H9 (cell line): ENCODE measurements at regions not wholly inside any gene's neighbourhood (a gene's known extent, or its start where the extent isn't known, plus 50 kb on each side); places are given as distances from the start of the nearest gene placed in this dataset.

ENCODE experiments used
- DNase-seq: peaks from one replicate; pipeline ENCODE4 v3.0.0-alpha.2; 2017
- H2AFZ ChIP-seq: one replicate; pipeline ENCODE4 v1.6.1; 2013; ENCODE audit warnings: mild to moderate bottlenecking, low read length, control low read depth, moderate library complexity
- H2AK5ac ChIP-seq: 2 replicates; pipeline ENCODE4 v1.6.1; 2013; ENCODE audit warnings: low read length, control low read depth, mixed read lengths; ENCODE audit not compliant: insufficient read length
- H2BK120ac ChIP-seq: one replicate; pipeline ENCODE4 v1.6.1; 2013; ENCODE audit warnings: low read depth, mild to moderate bottlenecking, low read length, control low read depth, inconsistent platforms; ENCODE audit not compliant: poor library complexity, severe bottlenecking
- H2BK12ac ChIP-seq: 2 replicates; pipeline ENCODE4 v1.6.1; 2013; ENCODE audit warnings: low read length, control low read depth, mixed read lengths, low read depth; ENCODE audit not compliant: insufficient read length
- H2BK15ac ChIP-seq: 2 replicates; pipeline ENCODE4 v1.6.1; 2013; ENCODE audit warnings: low read depth, low read length, control low read depth
- H2BK20ac ChIP-seq: one replicate; pipeline ENCODE4 v1.6.1; 2013; ENCODE audit warnings: low read depth, mild to moderate bottlenecking, low read length, control low read depth, inconsistent platforms; ENCODE audit not compliant: poor library complexity, severe bottlenecking
- H2BK5ac ChIP-seq: 2 replicates; pipeline ENCODE4 v1.6.1; 2013; ENCODE audit warnings: low read length, control low read depth, mixed read lengths; ENCODE audit not compliant: insufficient read length
- H3K14ac ChIP-seq: 2 replicates; pipeline ENCODE4 v1.6.1; 2013; ENCODE audit warnings: low read length, control low read depth; ENCODE audit not compliant: insufficient read depth
- H3K18ac ChIP-seq: 2 replicates; pipeline ENCODE4 v1.6.1; 2013; ENCODE audit warnings: low read depth, mild to moderate bottlenecking, mixed read lengths, low read length, control low read depth; ENCODE audit not compliant: insufficient read length
- H3K23ac ChIP-seq: 2 replicates; pipeline ENCODE4 v1.6.1; 2013; ENCODE audit warnings: low read length, control low read depth, mixed read lengths, low read depth; ENCODE audit not compliant: insufficient read length
- H3K23me2 ChIP-seq: 2 replicates; pipeline ENCODE4 v1.6.1; 2013; ENCODE audit warnings: low read depth, mild to moderate bottlenecking, mixed read lengths, low read length, control low read depth; ENCODE audit not compliant: insufficient read length, poor library complexity, severe bottlenecking
- H3K27ac ChIP-seq: 2 replicates; pipeline ENCODE4 v1.5.1; 2013; ENCODE audit warnings: low read length, control low read depth, mixed read lengths, low read depth; ENCODE audit not compliant: insufficient read length
- H3K27me3 ChIP-seq: 2 replicates; pipeline ENCODE4 v1.6.1; 2013; ENCODE audit warnings: low read length, control low read depth, inconsistent platforms; ENCODE audit not compliant: insufficient read depth
- H3K4ac ChIP-seq: 2 replicates; pipeline ENCODE4 v1.6.1; 2013; ENCODE audit warnings: low read depth, mild to moderate bottlenecking, control low read depth, inconsistent platforms, low read length, moderate library complexity
- H3K4me1 ChIP-seq: 2 replicates; pipeline ENCODE4 v1.6.1; 2013; ENCODE audit warnings: low read length, control low read depth, inconsistent platforms; ENCODE audit not compliant: insufficient read depth
- H3K4me2 ChIP-seq: 2 replicates; pipeline ENCODE4 v1.6.1; 2013; ENCODE audit warnings: low read length, control low read depth, mixed read lengths; ENCODE audit not compliant: insufficient read length, insufficient read depth
- H3K56ac ChIP-seq: 2 replicates; pipeline ENCODE4 v1.6.1; 2013; ENCODE audit warnings: low read depth, mild to moderate bottlenecking, mixed read lengths, low read length, control low read depth; ENCODE audit not compliant: insufficient read length
- H3K79me1 ChIP-seq: 2 replicates; pipeline ENCODE4 v1.6.1; 2013; ENCODE audit warnings: low read depth, mild to moderate bottlenecking, moderate library complexity, low read length, control low read depth, inconsistent platforms; ENCODE audit not compliant: insufficient read depth, poor library complexity, severe bottlenecking
- H3K79me2 ChIP-seq: 2 replicates; pipeline ENCODE4 v1.6.1; 2013; ENCODE audit warnings: low read length, control low read depth, inconsistent platforms; ENCODE audit not compliant: insufficient read depth
- H3K9ac ChIP-seq: 2 replicates; pipeline ENCODE4 v1.6.1; 2013; ENCODE audit warnings: low read length, control low read depth, mixed read lengths; ENCODE audit not compliant: insufficient read length; ENCODE audit errors: extremely low read depth
- H3K9me3 ChIP-seq: one replicate; pipeline ENCODE4 v1.6.1; 2013; ENCODE audit warnings: low read depth, low read length, inconsistent platforms; ENCODE audit not compliant: control insufficient read depth
- H3T11ph ChIP-seq: one replicate; pipeline ENCODE4 v1.6.1; 2013; ENCODE audit warnings: mild to moderate bottlenecking, low read length, control low read depth, inconsistent platforms
- H4K20me1 ChIP-seq: one replicate; pipeline ENCODE4 v1.6.1; 2013; ENCODE audit not compliant: control insufficient read depth, insufficient read length, insufficient read depth
- H4K5ac ChIP-seq: 2 replicates; pipeline ENCODE4 v1.6.1; 2013; ENCODE audit warnings: low read depth, mild to moderate bottlenecking, mixed read lengths, low read length, control low read depth; ENCODE audit not compliant: insufficient read length
- H4K8ac ChIP-seq: replicated peaks from 2 replicates; pipeline ENCODE4 v1.6.1; 2013; ENCODE audit warnings: low read length, control low read depth, mixed read lengths, low read depth; ENCODE audit not compliant: insufficient read length
- H4K91ac ChIP-seq: 2 replicates; pipeline ENCODE4 v1.6.1; 2013; ENCODE audit warnings: low read depth, mild to moderate bottlenecking, moderate library complexity, mixed read lengths, low read length, control low read depth; ENCODE audit not compliant: insufficient read length
- H3K27ac Mint-ChIP-seq, 3 experiments: 2 replicates in 2 of 3; 3 replicates in 1 of 3; pipeline ENCODE4 v1.8.0; 2020 to 2021; ENCODE audit warnings: mixed read lengths in 3 of 3, mild to moderate bottlenecking in 1 of 3, moderate library complexity in 1 of 3
- H3K27me3 Mint-ChIP-seq: 2 replicates; pipeline ENCODE4 v1.8.0; 2021; ENCODE audit warnings: low read depth, mild to moderate bottlenecking, moderate library complexity, mixed read lengths
- H3K36me3 Mint-ChIP-seq, 3 experiments: 2 replicates in 2 of 3; 3 replicates in 1 of 3; pipeline ENCODE4 v1.8.0; 2020 to 2021; ENCODE audit warnings: low read depth in 3 of 3, mixed read lengths in 3 of 3; ENCODE audit not compliant: insufficient read depth in 1 of 3
- H3K4me1 Mint-ChIP-seq, 2 experiments: 2 replicates each; pipeline ENCODE4 v1.8.0; 2020; ENCODE audit warnings: mixed read lengths in 2 of 2
- H3K4me3 Mint-ChIP-seq, 2 experiments: 2 replicates in 1 of 2; 3 replicates in 1 of 2; pipeline ENCODE4 v1.8.0; 2020 to 2021; ENCODE audit warnings: mild to moderate bottlenecking in 2 of 2, mixed read lengths in 2 of 2, moderate library complexity in 1 of 2
- H3K9me3 Mint-ChIP-seq, 2 experiments: 2 replicates in 1 of 2; 3 replicates in 1 of 2; pipeline ENCODE4 v1.8.0; 2020; ENCODE audit warnings: mild to moderate bottlenecking in 2 of 2, mixed read lengths in 2 of 2, moderate library complexity in 1 of 2
- CTCF ChIP-seq: fragments of 200-600 bp; sonication (generic); conservative IDR thresholded peaks from 3 replicates; pipeline ENCODE4 v1.8.0; 2021; ENCODE audit warnings: antibody characterized with exemption, mild to moderate bottlenecking
- WGBS: extraction: QIAGEN DNeasy Blood & Tissue Kit; methylation state at CpG from one replicate; pipeline ENCODE4 v1.1.7; 2013; ENCODE audit warnings: missing lambda C conversion rate, low lambda C conversion rate, mixed read lengths; ENCODE audit not compliant: insufficient read length; ENCODE audit errors: extremely low coverage; 5-methylcytosine and 5-hydroxymethylcytosine counted together

GRCh38 chr13:91106565-91106964, 240.9 kb upstream of the MIR17HG start:
- Histone ChIP-seq H4K5ac (no peak overlapping the region), H3K18ac (no peak overlapping the region), H2BK20ac (no peak overlapping the region), H3K79me1 (no peaks in the 10 kb centered on the region), H3K9me3 (no peaks in the 10 kb centered on the region), H2AK5ac (no peak overlapping the region), H4K20me1 (no peaks in the 10 kb centered on the region), H3K23me2 (no peaks in the 10 kb centered on the region), H3K27me3 (no peaks in the 10 kb centered on the region), H2BK120ac (no peak overlapping the region), H3K23ac (no peak overlapping the region), H4K91ac (no peak overlapping the region), H3K56ac (no peak overlapping the region), H4K8ac (no peak overlapping the region), H2BK5ac (no peak overlapping the region), H3K27ac (no peak overlapping the region), H2BK15ac (no peak overlapping the region), H3K9ac (no peak overlapping the region), H2BK12ac (no peak overlapping the region), H3K4me2 (no peak overlapping the region), H3K4me1 (no peaks in the 10 kb centered on the region), H3T11ph (no peak overlapping the region), H3K79me2 (no peaks in the 10 kb centered on the region), H3K4ac (no peak overlapping the region), H2AFZ (no peak overlapping the region), H3K14ac (no peak overlapping the region)
- H3K9me3 Mint-ChIP-seq = no peaks in the 10 kb centered on the region
- H3K36me3 Mint-ChIP-seq = no peaks in the 10 kb centered on the region
- peaks cover 0 to 1% of the 10 kb centered on the region in 2 experiments; a peak in 1 of 4 replicates for H3K4me1 Mint-ChIP-seq
- no peaks in the 10 kb centered on the region for H3K27me3 Mint-ChIP-seq
- WGBS = no CpG with 5 or more reads among the region's 2 CpGs
- DNase-seq = no peak
- no peak for TF ChIP-seq CTCF
- no peak overlapping the region for H3K27ac Mint-ChIP-seq
- H3K4me3 Mint-ChIP-seq = no peak overlapping the region
